Suprapubic skin (tissue), 4 donors: ENCODE measurements at regions not wholly inside any gene's neighbourhood (a gene's known extent, or its start where the extent isn't known, plus 50 kb on each side); places are given as distances from the start of the nearest gene placed in this dataset.

Experiments
- CTCF ChIP-seq, 2 donors: fragments of 200-600 bp in 1 of 2; fragments of 450-650 bp in 1 of 2; sonication (generic) in 1 of 2; IDR thresholded peaks; one replicate each; pipeline ENCODE4 v1.5.1; 2016 to 2019; ENCODE audit warnings: antibody characterized with exemption in 2 of 2, mild to moderate bottlenecking in 1 of 2, moderate library complexity in 1 of 2
- EP300 ChIP-seq: sonication (generic); formaldehyde crosslinking; IDR thresholded peaks from one replicate; pipeline ENCODE4 v1.6.1; 2017; ENCODE audit warnings: antibody characterized with exemption
- POLR2A ChIP-seq, 2 donors: fragments of 450-650 bp; IDR thresholded peaks; one replicate each; pipeline ENCODE4 v1.6.1; 2017; ENCODE audit warnings: antibody characterized with exemption in 2 of 2, mild to moderate bottlenecking in 2 of 2, moderate library complexity in 2 of 2
- POLR2AphosphoS5 ChIP-seq, 3 donors: sonication (generic); formaldehyde crosslinking; IDR thresholded peaks; one replicate each; pipeline ENCODE4 v1.6.1; 2017; ENCODE audit warnings: antibody characterized with exemption in 3 of 3

- no peak for TF ChIP-seq CTCF (IDR thresholded peaks at IDR 0.05)
- TF ChIP-seq EP300: no peak
- no peak for TF ChIP-seq POLR2A (IDR thresholded peaks at IDR 0.05)
- no peak for TF ChIP-seq POLR2AphosphoS5 (IDR thresholded peaks at IDR 0.05)
Measured at GRCh38 chr12:127579446-127579845, 687.5 kb upstream of the TMEM132C start.
